ENCODE measurements at regions not wholly inside any gene's neighbourhood (a gene's known extent, or its start where the extent isn't known, plus 50 kb on each side); places are given as distances from the start of the nearest gene placed in this dataset.
"Not testable (repeated sequence)": the region's sequence is repeated elsewhere in the genome, so short reads cannot be mapped to it uniquely, and the experiment has no call there.

DNA sequence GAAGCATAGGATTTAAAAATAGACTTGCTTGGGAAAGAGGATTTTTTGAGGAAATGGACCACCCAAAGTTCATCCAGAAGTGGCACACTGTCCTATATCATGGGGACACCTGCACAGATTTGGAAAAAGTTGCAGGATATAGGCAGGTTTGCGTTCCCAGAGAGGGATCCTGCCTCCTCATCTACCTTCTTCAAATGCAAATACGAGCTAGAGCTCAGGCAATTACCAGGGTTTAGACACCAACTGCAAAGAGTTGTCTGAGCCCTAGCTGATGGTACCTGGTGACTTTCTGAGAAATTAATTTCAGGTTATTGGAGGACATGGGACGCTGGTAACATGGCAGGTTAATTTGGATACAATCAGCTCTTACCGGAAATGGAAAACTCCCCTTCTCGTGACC is 423.7 kb upstream of the MTPN start:
- no peak for DNase-seq

DNA sequence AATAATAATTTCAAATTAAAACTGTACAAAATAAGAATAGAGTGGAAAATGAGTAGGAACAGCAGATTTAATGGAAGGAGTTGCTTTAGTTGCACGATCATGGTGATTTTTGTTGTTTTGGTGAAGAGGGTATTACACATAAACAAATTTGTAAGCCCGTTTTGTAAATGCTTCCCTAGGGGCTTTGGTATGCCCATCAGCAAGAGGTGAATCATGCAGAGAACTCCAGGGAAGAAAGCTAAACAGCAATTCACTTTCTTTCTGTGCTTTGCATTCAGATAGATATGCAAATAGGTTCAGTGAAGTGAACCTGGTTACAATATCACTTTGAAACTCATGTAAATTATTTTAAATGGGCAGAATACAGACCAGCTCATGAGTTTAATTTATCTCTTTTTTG is 422.2 kb upstream of the MTPN start:
- no peak for DNase-seq

- no peak for DNase-seq
Observed at GRCh38 chr7:136392856-136393255, 415.7 kb upstream of the MTPN start.

- DNase-seq: no peak
Observed at GRCh38 chr7:136391371-136391770, 414.2 kb upstream of the MTPN start.

DNA sequence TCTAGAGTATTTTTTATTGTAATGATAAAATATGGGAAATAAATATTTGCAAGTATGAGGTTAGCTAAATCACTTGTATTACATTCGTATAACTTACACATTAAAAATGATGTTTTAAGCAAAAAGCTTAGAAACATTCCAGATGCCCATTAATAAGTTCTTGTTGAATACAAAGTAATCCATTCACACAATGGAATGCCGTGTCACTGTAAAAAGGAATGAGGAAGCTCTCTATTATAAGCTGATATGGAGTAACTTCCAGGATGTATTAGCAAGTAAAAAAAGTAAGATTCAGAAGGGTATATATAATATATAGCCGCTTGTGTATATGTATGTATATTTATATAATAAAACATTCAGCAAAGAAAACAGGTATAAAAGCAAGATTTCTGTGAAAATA is 412.8 kb upstream of the MTPN start:
- no peak for DNase-seq

DNA sequence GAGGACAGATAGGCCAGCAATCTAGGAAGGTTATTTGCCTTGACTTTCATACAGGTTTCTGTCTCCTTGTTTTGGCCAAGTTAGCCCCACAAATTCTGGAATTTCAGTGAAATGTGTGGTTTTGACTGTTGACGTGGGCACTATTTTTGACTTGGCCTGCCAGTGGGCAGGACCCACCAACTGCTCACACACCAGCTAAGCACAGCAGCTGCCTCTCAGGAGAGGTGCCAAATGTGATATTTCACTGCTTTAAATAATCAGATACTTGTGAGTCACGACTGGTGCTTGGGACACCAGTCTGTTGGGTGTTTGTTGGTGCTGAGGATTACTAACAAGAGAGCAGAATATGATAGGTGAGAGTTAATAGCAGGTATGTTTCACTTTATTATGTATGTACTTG is 409.7 kb upstream of the MTPN start:
- no peak for DNase-seq

- not testable (repeated sequence) for DNase-seq
Observed at GRCh38 chr7:136371409-136371808, 394.2 kb upstream of the MTPN start.

DNA sequence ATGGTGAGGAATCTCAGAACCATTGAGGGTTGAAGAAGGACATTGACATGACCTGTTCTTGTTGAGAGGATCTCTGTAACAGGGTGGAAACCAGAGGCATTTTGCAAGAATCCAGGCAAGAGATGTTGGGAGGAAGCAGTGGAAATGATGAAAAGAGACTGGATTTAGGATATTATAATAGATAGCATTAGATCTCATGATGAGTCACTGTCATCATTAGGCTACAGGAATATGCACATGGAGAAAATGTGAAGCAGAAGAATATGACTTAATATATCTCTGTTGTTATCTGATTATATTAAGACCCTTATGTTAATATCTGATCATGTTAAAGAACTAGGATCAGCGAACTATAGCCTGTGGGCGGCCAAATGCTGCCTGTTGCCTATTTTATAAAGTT is 393.0 kb upstream of the MTPN start:
- no peak for DNase-seq

GRCh38 chr7:136369225-136369624 is 392.1 kb upstream of the MTPN start:
- DNase-seq: no peak

GRCh38 chr7:136359333-136359903 is 382.3 kb upstream of the MTPN start:
- no peak for DNase-seq

DNA sequence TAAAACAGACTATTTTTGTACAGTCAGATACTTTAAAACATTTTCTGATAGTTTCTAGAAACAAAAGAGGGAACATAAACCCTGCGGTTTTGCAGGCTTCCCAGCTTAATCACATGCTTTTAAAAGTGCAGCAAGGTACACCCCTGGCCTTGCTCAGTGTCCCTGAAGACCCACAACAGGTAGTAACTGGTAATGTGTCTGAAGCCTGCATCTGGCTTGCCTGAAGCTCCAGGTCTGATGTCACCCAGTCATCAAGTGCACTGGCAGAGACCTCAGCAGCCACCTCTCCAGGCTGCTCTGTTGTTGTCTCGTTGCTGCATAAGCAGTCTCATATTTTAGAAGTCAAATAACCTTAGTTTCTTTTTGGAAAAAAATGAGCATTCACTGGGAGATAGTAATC is 376.1 kb upstream of the MTPN start:
- DNase-seq: no peak

GRCh38 chr7:136348542-136349192 is 371.5 kb upstream of the MTPN start:
- DNase-seq: no peak

GRCh38 chr7:136348142-136348541 is 371.0 kb upstream of the MTPN start:
- DNase-seq: no peak

- DNase-seq: no peak
Observed at GRCh38 chr7:136347488-136347887, 370.3 kb upstream of the MTPN start.

DNA sequence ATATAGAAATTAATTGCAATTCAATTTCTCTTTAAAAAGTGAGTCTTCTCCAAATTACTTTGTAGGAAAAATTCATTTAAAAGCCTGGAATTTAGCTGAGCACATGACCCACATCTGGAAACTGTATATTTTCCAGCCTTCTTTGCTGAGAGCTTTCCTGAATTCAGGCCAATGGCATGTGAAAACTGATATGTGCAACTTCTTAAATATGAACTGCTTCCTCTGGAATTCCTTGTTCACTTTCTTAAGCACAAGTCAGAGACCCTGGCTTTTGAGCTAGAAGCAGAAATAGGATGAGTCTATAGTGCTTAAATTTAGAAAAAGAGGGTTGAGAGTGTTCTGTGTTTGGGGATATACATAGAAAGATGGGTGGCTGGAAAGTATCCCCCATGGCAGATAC is 365.1 kb upstream of the MTPN start:
- no peak for DNase-seq

DNA sequence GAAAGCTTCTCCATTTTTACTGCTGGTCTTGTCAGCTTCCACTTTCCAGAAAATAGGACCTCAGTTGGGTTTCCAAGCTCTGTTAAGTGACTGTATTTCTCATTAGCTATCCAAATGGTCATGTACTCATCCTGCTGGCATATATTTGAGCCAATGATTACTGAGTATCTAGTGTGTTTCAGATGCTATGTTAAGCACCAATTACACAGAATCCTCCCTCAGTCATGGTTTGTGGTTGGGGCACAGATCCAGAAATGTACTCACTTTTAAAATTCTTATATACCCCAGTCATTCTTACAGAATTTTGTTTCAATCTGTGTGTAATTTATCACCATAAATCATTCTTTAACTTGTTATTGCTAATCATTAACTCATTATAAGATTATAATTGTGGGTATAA is 362.3 kb upstream of the MTPN start:
- DNase-seq: no peak

DNA sequence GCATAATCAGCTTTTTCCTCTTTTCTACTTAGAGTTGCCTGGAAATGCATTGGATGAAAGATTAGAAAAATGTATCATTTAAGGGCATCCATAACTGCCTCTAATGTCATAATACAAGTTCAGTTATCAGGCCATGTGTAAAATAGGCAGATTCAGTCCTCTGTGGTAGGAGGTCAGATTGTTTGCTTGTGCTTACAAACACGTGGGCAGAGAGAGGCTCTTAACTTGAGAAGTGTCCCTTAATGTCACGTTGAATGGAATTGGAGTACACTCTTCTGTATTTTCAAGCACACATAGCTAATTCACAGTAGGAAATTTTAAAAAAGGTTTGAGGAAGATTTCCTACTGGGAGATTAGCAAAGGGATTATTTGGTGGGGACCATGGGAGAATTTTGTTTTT is 359.8 kb upstream of the MTPN start:
- DNase-seq: no peak

DNA sequence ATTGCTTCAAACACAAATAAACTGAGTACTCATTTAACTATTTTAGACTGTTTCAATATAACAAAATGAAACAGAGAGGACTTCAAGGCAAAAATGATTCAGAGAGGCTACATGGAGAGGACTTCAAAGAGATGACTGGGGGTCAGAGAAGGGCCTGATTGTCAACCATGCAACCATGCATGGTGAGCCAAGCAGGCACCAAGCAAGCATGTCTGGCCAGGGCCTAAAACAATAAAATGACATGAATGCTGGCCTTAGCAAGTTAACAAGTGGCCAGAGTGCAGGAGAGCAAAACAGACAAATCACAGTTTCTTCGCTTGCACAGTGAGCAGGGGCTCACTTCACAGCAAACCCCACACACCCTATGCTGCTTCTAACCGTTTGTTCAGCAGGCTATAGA is 356.5 kb upstream of the MTPN start:
- DNase-seq: no peak

DNA sequence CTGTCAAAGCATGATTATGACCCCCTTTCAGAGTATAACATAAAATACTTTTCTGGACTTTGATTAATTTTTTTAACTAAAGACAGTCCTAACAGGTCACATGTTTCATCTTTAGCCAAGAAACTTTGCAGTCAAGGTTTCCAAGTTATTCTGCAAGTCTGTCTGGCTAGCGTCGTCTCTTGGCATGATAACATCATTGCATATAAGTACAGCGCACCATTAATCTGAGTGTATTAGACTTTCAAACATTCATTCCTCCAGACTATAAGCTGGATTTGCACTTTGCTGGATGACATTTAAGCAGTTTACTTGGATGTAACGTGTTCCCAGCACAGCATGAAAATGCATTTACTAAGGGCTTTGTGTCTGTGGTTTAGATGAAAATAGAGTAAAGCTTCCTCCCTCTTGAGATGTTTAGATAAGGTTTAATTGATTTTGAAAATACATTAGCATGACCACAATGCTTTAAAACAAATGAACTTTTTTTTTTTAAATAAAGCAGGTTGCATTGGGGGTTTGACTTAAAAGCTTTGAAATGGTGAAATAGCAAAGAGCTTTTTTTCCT is 349.0 kb upstream of the MTPN start:
- DNase-seq: no peak

DNA sequence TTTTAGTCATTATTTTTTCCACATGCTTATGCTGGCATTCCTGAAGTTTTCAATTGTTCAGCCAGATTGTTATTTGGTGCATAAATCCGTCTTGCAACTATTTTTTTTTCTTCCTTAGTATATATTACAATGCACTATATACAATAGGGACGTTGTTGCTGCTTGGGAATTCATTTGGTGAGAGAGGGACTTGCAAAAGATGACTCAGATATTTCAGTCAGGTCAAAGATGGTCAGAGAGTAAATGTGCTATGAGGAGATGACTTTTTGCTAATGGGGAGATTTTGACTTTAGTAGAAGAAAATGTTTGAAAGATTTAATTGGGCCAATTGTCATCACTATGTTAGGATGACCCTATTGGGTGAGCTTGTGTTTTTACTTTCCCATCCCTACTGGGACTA is 348.4 kb upstream of the MTPN start:
- no peak for DNase-seq

DNA sequence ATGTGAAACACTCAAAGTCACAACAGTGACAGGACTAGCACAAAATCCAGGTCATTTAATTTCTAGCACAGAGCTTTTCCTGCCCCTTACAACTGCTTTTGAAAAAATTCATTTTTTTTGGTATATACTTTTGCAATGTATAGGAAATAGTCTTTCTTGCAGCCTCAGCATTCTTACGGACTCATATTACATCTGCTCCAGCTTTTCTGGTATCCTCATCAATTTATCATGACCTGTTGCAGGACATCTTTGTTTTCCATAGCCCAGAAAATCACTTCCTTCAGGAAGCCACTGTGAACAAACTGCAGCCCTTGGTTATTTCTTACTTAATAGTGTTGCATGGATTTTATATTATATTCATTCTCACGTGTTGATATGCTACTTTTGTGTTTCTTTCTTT is 347.9 kb upstream of the MTPN start:
- no peak for DNase-seq

- no peak for DNase-seq
Observed at GRCh38 chr7:136324073-136324704, 347.0 kb upstream of the MTPN start.

DNA sequence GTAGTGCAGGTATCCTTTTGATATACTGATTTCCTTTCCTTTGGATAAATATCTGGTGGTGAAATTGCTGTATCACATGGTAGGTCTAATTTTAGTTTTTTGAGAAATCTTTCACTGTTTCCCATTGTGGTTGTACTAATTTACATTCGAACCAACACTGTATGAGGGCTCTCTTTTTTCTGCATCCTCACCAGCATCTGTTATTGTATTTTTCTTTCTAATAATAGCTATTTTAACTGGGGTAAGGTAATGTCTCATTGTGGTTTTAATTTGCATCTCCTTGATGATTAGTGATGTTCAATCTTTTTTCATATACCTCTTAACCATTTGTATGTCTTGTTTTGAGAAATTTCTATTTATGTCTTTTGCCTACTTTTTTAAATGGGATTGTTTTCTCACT is 335.4 kb upstream of the MTPN start:
- DNase-seq: no peak

- no peak for DNase-seq
Observed at GRCh38 chr7:136309407-136309806, 332.2 kb upstream of the MTPN start.

GRCh38 chr7:136308230-136308629 is 331.1 kb upstream of the MTPN start:
- no peak for DNase-seq
